Breast epithelium (tissue), 4 donors: ENCODE measurements at regions not wholly inside any gene's neighbourhood (a gene's known extent, or its start where the extent isn't known, plus 50 kb on each side); places are given as distances from the start of the nearest gene placed in this dataset.

Experiments used
- DNase-seq, 2 donors: peaks; one replicate each; pipeline ENCODE4 v3.0.0-alpha.2; 2019; ENCODE audit warnings: low spot score in 2 of 2
- H3K27ac ChIP-seq, 2 donors: fragments of 200-600 bp; sonication (generic) in 1 of 2; one replicate each; pipeline ENCODE4 v1.5.1; 2016 to 2019; ENCODE audit warnings: mild to moderate bottlenecking in 1 of 2
- H3K27me3 ChIP-seq, 2 donors: fragments of 200-600 bp; sonication (generic) in 1 of 2; one replicate each; pipeline versions ENCODE4 v1.5.1 to v1.6.0; 2017 to 2019; ENCODE audit warnings: control low read depth in 1 of 2, mild to moderate bottlenecking in 1 of 2
- H3K36me3 ChIP-seq: fragments of 200-600 bp; one replicate; pipeline ENCODE4 v1.5.1; 2019
- H3K4me1 ChIP-seq, 2 donors: fragments of 200-600 bp; sonication (generic); one replicate each; pipeline ENCODE4 v1.5.1; 2016 to 2019; ENCODE audit warnings: control low read depth in 1 of 2
- H3K4me3 ChIP-seq, 3 donors: fragments of 200-600 bp; sonication (generic); 1 replicate in 2 of 3; 2 replicates in 1 of 3; pipeline ENCODE4 v1.5.1; 2016 to 2019; ENCODE audit warnings: mild to moderate bottlenecking in 3 of 3, moderate library complexity in 2 of 3
- H3K9me3 ChIP-seq, 2 donors: fragments of 200-600 bp; sonication (generic) in 1 of 2; one replicate each; pipeline ENCODE4 v1.5.1; 2016 to 2019; ENCODE audit warnings: control low read depth in 1 of 2
- POLR2A ChIP-seq: fragments of 450-650 bp; IDR thresholded peaks from one replicate; pipeline ENCODE4 v1.6.1; 2016; ENCODE audit warnings: antibody characterized with exemption, mild to moderate bottlenecking, moderate library complexity
- POLR2AphosphoS5 ChIP-seq, 3 donors: sonication (generic); formaldehyde crosslinking; IDR thresholded peaks; one replicate each; pipeline ENCODE4 v1.6.1; 2017; ENCODE audit warnings: antibody characterized with exemption in 3 of 3
- intact Hi-C: fragments of 100-400 bp; cut with DNase I; formaldehyde crosslinking; loops from one replicate; pipeline ENCODE4 v1.15.1; 2023; ENCODE audit warnings: low total_unique reads
- TF ChIP-seq, protein P1 (sequence below), 3 donors: fragments of 450-650 bp; IDR thresholded peaks; one replicate each; pipeline ENCODE4 v1.5.1; 2016 to 2017; ENCODE audit warnings: antibody characterized with exemption in 3 of 3, mild to moderate bottlenecking in 3 of 3, moderate library complexity in 3 of 3

DNA sequence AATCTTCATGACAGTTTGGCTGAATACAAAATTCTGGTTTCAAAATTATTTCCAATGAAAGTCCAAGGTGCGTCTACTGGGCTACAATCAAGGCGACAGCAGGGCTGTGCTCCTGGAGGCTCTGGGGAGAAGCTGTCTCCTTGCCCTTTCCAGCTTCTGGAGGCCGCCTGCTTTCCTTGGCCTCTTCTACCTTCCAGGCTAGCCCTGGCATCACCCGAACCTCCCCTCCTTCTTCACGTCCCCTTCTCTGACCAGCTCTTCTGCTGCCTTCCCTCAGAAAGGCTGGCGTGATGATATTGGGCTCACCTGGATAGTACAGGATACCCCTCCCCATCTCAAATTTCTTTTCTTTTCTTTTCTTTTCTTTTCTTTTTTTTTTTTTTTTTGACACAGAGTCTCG, 115.5 kb downstream of the KCNF1 start:
- Histone ChIP-seq H3K27ac (no peak overlapping the region), H3K36me3 (no peaks in the 10 kb centered on the region), H3K9me3 (no peaks in the 10 kb centered on the region), H3K27me3 (no peaks in the 10 kb centered on the region), H3K4me1 (no peaks in the 10 kb centered on the region), H3K4me3 (no peak overlapping the region)
- TF ChIP-seq, protein P1, sequence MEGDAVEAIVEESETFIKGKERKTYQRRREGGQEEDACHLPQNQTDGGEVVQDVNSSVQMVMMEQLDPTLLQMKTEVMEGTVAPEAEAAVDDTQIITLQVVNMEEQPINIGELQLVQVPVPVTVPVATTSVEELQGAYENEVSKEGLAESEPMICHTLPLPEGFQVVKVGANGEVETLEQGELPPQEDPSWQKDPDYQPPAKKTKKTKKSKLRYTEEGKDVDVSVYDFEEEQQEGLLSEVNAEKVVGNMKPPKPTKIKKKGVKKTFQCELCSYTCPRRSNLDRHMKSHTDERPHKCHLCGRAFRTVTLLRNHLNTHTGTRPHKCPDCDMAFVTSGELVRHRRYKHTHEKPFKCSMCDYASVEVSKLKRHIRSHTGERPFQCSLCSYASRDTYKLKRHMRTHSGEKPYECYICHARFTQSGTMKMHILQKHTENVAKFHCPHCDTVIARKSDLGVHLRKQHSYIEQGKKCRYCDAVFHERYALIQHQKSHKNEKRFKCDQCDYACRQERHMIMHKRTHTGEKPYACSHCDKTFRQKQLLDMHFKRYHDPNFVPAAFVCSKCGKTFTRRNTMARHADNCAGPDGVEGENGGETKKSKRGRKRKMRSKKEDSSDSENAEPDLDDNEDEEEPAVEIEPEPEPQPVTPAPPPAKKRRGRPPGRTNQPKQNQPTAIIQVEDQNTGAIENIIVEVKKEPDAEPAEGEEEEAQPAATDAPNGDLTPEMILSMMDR (IDR thresholded peaks at IDR 0.05), result no peak
- no peak for DNase-seq
- intact Hi-C loops, result no loop called here

DNA sequence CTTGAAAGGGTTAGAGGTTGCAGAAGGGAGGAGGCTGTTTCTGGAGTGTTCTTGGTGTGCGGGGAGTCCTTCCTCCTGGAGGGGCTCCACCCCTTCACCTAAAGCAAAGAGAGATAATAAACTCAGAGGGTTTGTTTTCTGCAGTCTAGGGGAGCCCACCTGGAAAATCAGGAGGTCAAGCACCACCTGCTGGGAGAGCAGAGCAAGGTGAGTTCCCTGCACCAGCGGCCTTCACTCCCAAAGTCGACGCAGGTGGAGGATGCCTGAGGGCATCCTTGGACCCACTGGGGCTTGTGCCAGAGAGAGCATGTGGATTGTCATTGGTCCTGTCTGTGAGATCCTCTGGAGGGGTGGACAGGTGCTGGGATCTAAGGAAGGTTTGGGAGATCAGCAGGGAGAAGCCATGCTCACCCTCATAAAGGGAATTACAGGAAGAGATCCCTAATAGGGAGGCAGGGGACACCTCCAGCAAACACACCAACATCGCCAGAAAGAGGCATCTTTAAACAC, 116.7 kb downstream of the KCNF1 start:
- no peaks in the 10 kb centered on the region for H3K9me3 ChIP-seq
- no peaks in the 10 kb centered on the region for H3K27me3 ChIP-seq
- no peak overlapping the region for H3K4me3 ChIP-seq
- no peak overlapping the region for H3K27ac ChIP-seq
- TF ChIP-seq POLR2A (no peak), POLR2AphosphoS5 (IDR thresholded peaks at IDR 0.05) (no peak)
- TF ChIP-seq, protein P1 (IDR thresholded peaks at IDR 0.05), result no peak
- intact Hi-C loops, result no loop called here
- no peaks in the 10 kb centered on the region for H3K36me3 ChIP-seq
- H3K4me1 ChIP-seq, result no peaks in the 10 kb centered on the region
- no peak for DNase-seq

DNA sequence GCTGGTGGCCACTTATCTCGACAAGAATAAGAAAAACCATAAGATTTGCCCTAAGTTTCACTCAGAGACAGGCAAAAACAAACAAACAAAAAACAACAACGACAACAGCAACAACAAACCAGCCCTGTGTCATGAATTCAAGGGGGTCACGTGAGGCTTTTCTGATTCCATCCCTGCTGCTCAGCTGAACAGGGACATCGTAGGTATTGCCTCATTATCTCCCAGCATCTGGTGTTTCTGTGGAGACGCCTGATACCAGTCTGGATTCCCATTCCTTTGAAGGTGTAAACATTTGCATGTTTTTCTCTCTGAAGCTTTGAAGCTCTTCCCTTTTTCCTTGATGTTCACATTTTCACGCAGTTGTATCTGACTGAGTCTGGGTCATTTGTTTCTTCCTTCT, 117.4 kb downstream of the KCNF1 start:
- Histone ChIP-seq H3K4me3 (no peak overlapping the region), H3K36me3 (no peaks in the 10 kb centered on the region), H3K27me3 (no peaks in the 10 kb centered on the region), H3K4me1 (no peaks in the 10 kb centered on the region), H3K27ac (no peak overlapping the region), H3K9me3 (no peaks in the 10 kb centered on the region)
- no peak for TF ChIP-seq POLR2A
- TF ChIP-seq, protein P1 (IDR thresholded peaks at IDR 0.05), result no peak
- no peak for TF ChIP-seq POLR2AphosphoS5 (IDR thresholded peaks at IDR 0.05)
- intact Hi-C loops, result no loop called here
- no peak for DNase-seq

DNA sequence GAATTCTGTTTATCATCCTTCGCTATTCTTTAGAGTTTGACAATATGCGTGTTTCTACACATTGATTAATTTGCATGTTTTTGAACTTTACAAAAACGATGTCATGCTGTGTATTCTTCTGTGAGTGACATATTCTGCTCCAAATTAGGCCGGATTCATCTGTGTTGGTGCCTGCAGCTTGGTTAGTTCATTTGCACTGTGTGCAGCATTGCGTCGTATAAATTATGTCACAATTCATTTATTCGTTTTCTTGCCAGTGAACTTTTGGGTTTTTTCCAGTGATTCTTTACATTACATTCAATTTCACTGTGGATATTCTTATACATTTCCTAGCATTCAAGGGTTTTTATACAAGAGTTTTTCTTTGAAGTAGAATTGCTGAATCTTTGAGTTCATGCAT, 118.3 kb downstream of the KCNF1 start:
- Histone ChIP-seq H3K4me1 (no peaks in the 10 kb centered on the region), H3K9me3 (no peaks in the 10 kb centered on the region), H3K4me3 (no peak overlapping the region), H3K36me3 (no peaks in the 10 kb centered on the region), H3K27me3 (no peaks in the 10 kb centered on the region), H3K27ac (no peak overlapping the region)
- intact Hi-C loops, result no loop called here
- TF ChIP-seq, protein P1 (IDR thresholded peaks at IDR 0.05), result no peak
- TF ChIP-seq POLR2AphosphoS5 (IDR thresholded peaks at IDR 0.05) (no peak), POLR2A (no peak)
- no peak for DNase-seq

DNA sequence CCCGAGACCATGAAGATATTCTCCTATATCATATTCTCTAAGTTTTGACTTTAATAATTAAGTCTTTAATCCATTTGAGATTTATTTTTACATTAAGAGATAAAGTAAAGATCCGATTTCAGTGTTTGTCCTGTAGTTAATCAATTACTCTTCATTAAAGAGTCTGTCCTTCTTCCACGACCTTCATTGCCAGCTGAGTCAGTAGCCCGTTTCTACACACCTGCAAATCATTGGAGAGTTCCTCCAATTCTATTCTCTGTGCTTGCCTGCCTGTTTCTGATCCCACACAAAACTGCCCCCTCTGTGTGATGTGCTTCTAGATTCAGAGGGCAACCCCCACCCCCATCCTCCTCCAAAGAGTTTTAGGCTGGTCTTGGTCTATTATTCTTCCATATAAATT, 119.2 kb downstream of the KCNF1 start:
- no peak for TF ChIP-seq POLR2AphosphoS5 (IDR thresholded peaks at IDR 0.05)
- TF ChIP-seq, protein P1 (IDR thresholded peaks at IDR 0.05), result no peak
- TF ChIP-seq POLR2A, result no peak

More for the DNA sequence above, 119.2 kb downstream of the KCNF1 start:
- DNase-seq, result no peak
- Histone ChIP-seq H3K9me3 (no peaks in the 10 kb centered on the region), H3K27me3 (no peaks in the 10 kb centered on the region), H3K4me1 (no peaks in the 10 kb centered on the region), H3K27ac (no peak overlapping the region), H3K4me3 (no peak overlapping the region), H3K36me3 (no peaks in the 10 kb centered on the region)
- intact Hi-C loops, result no loop called here
